ENCODE measurements at regions not wholly inside any gene's neighbourhood (a gene's known extent, or its start where the extent isn't known, plus 50 kb on each side); places are given as distances from the start of the nearest gene placed in this dataset.

- TF ChIP-seq ZNF462 (CRISPR knock-in tag; IDR thresholded peaks at IDR 0.05), result peak; percentile 64
- TF ChIP-seq ETS1 (IDR thresholded peaks at IDR 0.05), result no peak
- Histone ChIP-seq H3K27ac (ENCODE audit: low read depth) (no peak overlapping the region), H3K4me2 (peak overlapping the region; percentile 64), H4K20me1 (replicated peaks; ENCODE audit: insufficient read depth) (no peaks in the 10 kb centered on the region), H3K36me3 (ENCODE audit: insufficient read depth) (no peaks in the 10 kb centered on the region), H3K79me2 (replicated peaks; ENCODE audit: insufficient read depth) (no peaks in the 10 kb centered on the region), H3K27me3 (ENCODE audit: insufficient read depth) (no peaks in the 10 kb centered on the region), H2AFZ (no peak overlapping the region), H3K4me1 (ENCODE audit: insufficient read depth) (peaks cover 59% of the 10 kb centered on the region), H3F3A (replicated peaks; ENCODE audit: low read depth) (no peaks in the 10 kb centered on the region), H3K9me2 (ENCODE audit: insufficient read depth) (peaks cover 3% of the 10 kb centered on the region; the same call in 1 of the 2 replicates), H3K4me3 (no peak overlapping the region)
- DNase-seq (ENCODE audit: low spot score) (peak; percentile 18), ATAC-seq (peak; percentile 86)
- Mint-ChIP-seq H3K36me3 (ENCODE audit: low read depth) (no peaks in the 10 kb centered on the region), H3K4me1 (peaks cover 50% of the 10 kb centered on the region), H3K27ac (peak overlapping the region; percentile 42), H3K27me3 (ENCODE audit: insufficient read depth, low read depth, poor library complexity) (peaks cover 3% of the 10 kb centered on the region), H3K9me3 (no peaks in the 10 kb centered on the region), H3K4me3 (no peak overlapping the region)
These were observed 64.6 kb upstream of the TFPI start for GRCh38 chr2:187618813-187619212.

- H3K27ac Mint-ChIP-seq, result no peak overlapping the region
- no peak for ATAC-seq
These were observed 72.9 kb upstream of the TFPI start for GRCh38 chr2:187627153-187627552.

More at GRCh38 chr2:187627153-187627552, 72.9 kb upstream of the TFPI start:
- DNase-seq (ENCODE audit: low spot score), result no peak
- H2AFZ ChIP-seq, result no peak overlapping the region
- peaks cover 14% of the 10 kb centered on the region for H3K4me1 ChIP-seq (ENCODE audit: insufficient read depth)
- no peak overlapping the region for H3K4me2 ChIP-seq
- no peaks in the 10 kb centered on the region for H3K9me2 ChIP-seq (ENCODE audit: insufficient read depth)
- no peak overlapping the region for H3K4me3 Mint-ChIP-seq
- TF ChIP-seq STAT1 (IDR thresholded peaks at IDR 0.05; ENCODE audit: unreplicated experiment) (no peak), CREB1 (CRISPR knock-in tag; IDR thresholded peaks at IDR 0.05; ENCODE audit: low read depth) (no peak), EZH2phosphoT487 (IDR thresholded peaks at IDR 0.05; ENCODE audit: unreplicated experiment) (no peak), NANOG (IDR thresholded peaks at IDR 0.05; ENCODE audit: borderline replicate concordance) (no peak), REST (IDR thresholded peaks at IDR 0.05; ENCODE audit: unreplicated experiment) (no peak), EZH2 (IDR thresholded peaks at IDR 0.05; ENCODE audit: low read depth, unreplicated experiment) (no peak), POLR2AphosphoS5 (IDR thresholded peaks at IDR 0.05; ENCODE audit: low read depth) (no peak), ETS1 (IDR thresholded peaks at IDR 0.05) (no peak), ZNF114 (CRISPR knock-in tag; IDR thresholded peaks at IDR 0.05) (no peak), ZNF331 (CRISPR knock-in tag; IDR thresholded peaks at IDR 0.05; ENCODE audit: low read depth) (no peak)
- no peaks in the 10 kb centered on the region for H3K79me2 ChIP-seq (replicated peaks; ENCODE audit: insufficient read depth)
- H3K4me3 ChIP-seq, result no peak overlapping the region
- H3K27me3 ChIP-seq (ENCODE audit: insufficient read depth), result no peaks in the 10 kb centered on the region
- H3K27ac ChIP-seq (ENCODE audit: low read depth), result no peak overlapping the region
- peaks cover 11% of the 10 kb centered on the region; the same call in 2 of the 3 replicates for H3K4me1 Mint-ChIP-seq
- no peaks in the 10 kb centered on the region for H3F3A ChIP-seq (replicated peaks; ENCODE audit: low read depth)
- H3K36me3 ChIP-seq (ENCODE audit: insufficient read depth), result no peaks in the 10 kb centered on the region
- no peaks in the 10 kb centered on the region for H4K20me1 ChIP-seq (replicated peaks; ENCODE audit: insufficient read depth)
- H3K27me3 Mint-ChIP-seq (ENCODE audit: insufficient read depth, low read depth, poor library complexity), result no peaks in the 10 kb centered on the region
- H3K9me3 Mint-ChIP-seq, result peaks cover 21% of the 10 kb centered on the region
- peaks cover 18% of the 10 kb centered on the region for H3K36me3 Mint-ChIP-seq (ENCODE audit: low read depth)
